ENCODE measurements at regions not wholly inside any gene's neighbourhood (a gene's known extent, or its start where the extent isn't known, plus 50 kb on each side); places are given as distances from the start of the nearest gene placed in this dataset.

DNA sequence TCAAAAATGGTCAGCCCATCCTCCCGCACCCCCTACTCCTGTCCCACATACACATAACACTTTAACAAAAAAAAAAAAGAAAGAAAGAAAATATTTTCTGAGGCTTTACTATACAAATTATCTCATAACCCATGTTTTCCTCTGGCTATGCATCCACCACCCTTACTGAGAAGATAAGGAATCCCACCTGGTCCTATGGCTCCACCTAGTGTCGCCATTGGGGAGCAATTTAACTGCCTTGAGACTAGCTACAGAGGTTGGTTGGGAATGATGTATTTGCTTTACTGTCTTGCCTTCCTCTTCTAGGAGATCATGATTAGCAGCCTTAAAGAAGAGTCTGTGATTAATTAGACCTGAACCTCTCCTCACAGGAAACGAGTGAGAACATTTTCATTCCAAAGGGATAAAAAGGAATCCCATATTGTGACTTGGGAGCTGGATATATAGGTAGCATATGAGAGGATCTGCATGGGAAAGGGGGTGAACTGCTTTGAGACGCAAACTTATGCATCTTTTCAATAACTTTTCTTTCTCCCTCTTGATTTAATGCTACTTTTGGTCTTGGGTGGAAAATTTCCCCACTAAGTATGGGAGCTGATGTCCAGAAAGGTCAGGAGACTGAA lies 77.7 kb upstream of the SELENOP start:
- TF ChIP-seq, protein P1, sequence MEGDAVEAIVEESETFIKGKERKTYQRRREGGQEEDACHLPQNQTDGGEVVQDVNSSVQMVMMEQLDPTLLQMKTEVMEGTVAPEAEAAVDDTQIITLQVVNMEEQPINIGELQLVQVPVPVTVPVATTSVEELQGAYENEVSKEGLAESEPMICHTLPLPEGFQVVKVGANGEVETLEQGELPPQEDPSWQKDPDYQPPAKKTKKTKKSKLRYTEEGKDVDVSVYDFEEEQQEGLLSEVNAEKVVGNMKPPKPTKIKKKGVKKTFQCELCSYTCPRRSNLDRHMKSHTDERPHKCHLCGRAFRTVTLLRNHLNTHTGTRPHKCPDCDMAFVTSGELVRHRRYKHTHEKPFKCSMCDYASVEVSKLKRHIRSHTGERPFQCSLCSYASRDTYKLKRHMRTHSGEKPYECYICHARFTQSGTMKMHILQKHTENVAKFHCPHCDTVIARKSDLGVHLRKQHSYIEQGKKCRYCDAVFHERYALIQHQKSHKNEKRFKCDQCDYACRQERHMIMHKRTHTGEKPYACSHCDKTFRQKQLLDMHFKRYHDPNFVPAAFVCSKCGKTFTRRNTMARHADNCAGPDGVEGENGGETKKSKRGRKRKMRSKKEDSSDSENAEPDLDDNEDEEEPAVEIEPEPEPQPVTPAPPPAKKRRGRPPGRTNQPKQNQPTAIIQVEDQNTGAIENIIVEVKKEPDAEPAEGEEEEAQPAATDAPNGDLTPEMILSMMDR (IDR thresholded peaks at IDR 0.05): peak; percentile 86
- Mint-ChIP-seq H3K27ac (ENCODE audit: unreplicated experiment) (no peak overlapping the region), H3K36me3 (ENCODE audit: low read depth) (no peaks in the 10 kb centered on the region), H3K4me1 (ENCODE audit: low read depth) (no peaks in the 10 kb centered on the region), H3K27me3 (ENCODE audit: low read depth) (peaks cover 26% of the 10 kb centered on the region), H3K9me3 (ENCODE audit: low read depth) (no peaks in the 10 kb centered on the region), H3K4me3 (ENCODE audit: unreplicated experiment) (no peak overlapping the region)
- DNase-seq (ENCODE audit: low spot score): no peak

DNA sequence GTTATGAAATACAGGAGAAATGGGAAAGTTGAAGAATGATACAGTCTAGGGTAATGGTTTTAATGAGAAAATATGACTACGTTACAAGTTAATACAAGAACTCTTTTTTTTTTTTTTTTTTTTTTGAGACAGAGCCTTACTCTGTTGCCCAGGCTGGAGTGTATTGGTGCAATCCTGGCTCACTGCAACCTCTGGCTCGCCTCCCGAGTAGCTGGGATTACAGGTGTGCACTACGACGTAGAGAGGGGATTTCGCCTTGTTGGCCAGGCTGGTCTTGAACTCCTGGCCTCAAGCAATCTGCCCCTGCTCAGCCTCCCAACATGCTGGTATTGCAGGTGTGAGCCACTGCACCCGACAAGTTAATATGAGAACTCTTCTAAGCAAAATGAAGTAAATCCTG lies 77.1 kb upstream of the SELENOP start:
- no peaks in the 10 kb centered on the region for H3K9me3 Mint-ChIP-seq (ENCODE audit: low read depth)
- H3K27me3 Mint-ChIP-seq (ENCODE audit: low read depth): peaks cover 31% of the 10 kb centered on the region
- no peak for DNase-seq (ENCODE audit: low spot score)
- TF ChIP-seq, protein P1 (IDR thresholded peaks at IDR 0.05): no peak
- no peaks in the 10 kb centered on the region for H3K4me1 Mint-ChIP-seq (ENCODE audit: low read depth)
- H3K27ac Mint-ChIP-seq (ENCODE audit: unreplicated experiment): no peak overlapping the region
- no peak overlapping the region for H3K4me3 Mint-ChIP-seq (ENCODE audit: unreplicated experiment)
- H3K36me3 Mint-ChIP-seq (ENCODE audit: low read depth): no peaks in the 10 kb centered on the region

DNA sequence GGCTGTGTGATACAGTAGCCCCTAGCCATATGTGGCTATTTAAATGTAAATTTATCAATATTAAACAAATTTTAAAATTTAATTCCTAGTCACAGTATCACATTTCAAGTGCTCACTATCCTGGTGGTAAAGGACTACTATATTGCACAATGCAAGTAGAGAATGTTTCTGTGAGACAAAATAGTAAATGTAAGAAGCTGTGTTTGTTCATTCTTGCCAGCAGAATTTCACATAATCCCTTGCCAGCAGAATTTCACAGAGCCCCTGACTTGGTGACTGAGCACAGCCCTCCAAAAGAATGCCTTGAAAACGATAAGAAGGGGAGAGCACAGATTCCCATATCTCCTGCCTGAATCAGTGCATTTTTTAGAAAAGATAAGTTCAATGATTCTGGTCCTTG lies 75.9 kb upstream of the SELENOP start:
- Mint-ChIP-seq H3K4me3 (ENCODE audit: unreplicated experiment) (no peak overlapping the region), H3K27ac (ENCODE audit: unreplicated experiment) (no peak overlapping the region), H3K27me3 (ENCODE audit: low read depth) (peaks cover 25% of the 10 kb centered on the region), H3K4me1 (ENCODE audit: low read depth) (no peaks in the 10 kb centered on the region), H3K9me3 (ENCODE audit: low read depth) (no peaks in the 10 kb centered on the region), H3K36me3 (ENCODE audit: low read depth) (no peaks in the 10 kb centered on the region)
- no peak for DNase-seq (ENCODE audit: low spot score)
- TF ChIP-seq, protein P1 (IDR thresholded peaks at IDR 0.05): no peak

DNA sequence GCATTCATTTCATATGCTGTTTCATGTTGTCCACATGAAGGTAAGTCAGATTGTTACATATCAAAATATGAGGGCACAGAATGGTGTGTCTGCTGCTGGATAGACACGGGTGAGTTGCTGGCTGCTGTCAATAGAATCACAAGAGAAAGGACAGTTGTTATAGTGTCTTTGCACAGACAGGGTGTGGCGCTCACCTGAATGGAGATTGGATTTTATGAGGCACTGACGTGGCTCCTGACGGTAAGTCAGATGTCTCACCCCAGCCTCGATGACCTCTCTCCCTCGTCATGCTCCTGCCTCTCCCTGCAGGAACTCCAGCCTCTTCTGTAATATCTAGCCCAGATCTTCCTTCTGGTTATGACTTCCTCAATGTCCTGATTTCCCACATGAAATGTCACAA lies 75.4 kb upstream of the SELENOP start:
- Mint-ChIP-seq H3K27ac (ENCODE audit: unreplicated experiment) (no peak overlapping the region), H3K36me3 (ENCODE audit: low read depth) (no peaks in the 10 kb centered on the region), H3K4me3 (ENCODE audit: unreplicated experiment) (no peak overlapping the region), H3K9me3 (ENCODE audit: low read depth) (no peaks in the 10 kb centered on the region), H3K27me3 (ENCODE audit: low read depth) (peaks cover 21% of the 10 kb centered on the region), H3K4me1 (ENCODE audit: low read depth) (no peaks in the 10 kb centered on the region)
- DNase-seq (ENCODE audit: low spot score): no peak
- TF ChIP-seq, protein P1 (IDR thresholded peaks at IDR 0.05): no peak

DNA sequence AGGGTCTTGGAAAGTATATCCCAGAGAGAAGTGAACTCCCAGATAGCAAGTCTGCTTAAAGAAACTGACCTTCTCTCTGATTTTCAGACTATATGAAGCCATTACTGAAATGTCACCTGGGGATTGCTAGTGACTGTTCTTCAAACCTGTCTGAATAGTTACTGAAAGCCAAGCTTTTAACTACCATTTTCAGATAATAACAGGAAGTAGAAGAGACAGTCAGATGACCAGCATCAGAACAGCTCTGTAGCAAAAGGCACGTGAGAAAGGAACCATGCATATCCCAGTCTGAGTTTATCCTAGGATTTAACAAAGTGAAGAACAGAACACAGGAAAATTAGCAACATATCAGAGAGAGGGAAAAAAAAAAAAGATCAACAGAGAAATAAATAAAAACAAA lies 74.9 kb upstream of the SELENOP start:
- Mint-ChIP-seq H3K27me3 (ENCODE audit: low read depth) (peaks cover 21% of the 10 kb centered on the region), H3K27ac (ENCODE audit: unreplicated experiment) (no peak overlapping the region), H3K4me1 (ENCODE audit: low read depth) (no peaks in the 10 kb centered on the region), H3K36me3 (ENCODE audit: low read depth) (no peaks in the 10 kb centered on the region), H3K9me3 (ENCODE audit: low read depth) (no peaks in the 10 kb centered on the region), H3K4me3 (ENCODE audit: unreplicated experiment) (no peak overlapping the region)
- no peak for DNase-seq (ENCODE audit: low spot score)
- TF ChIP-seq, protein P1 (IDR thresholded peaks at IDR 0.05): no peak
